ENCODE measurements at regions not wholly inside any gene's neighbourhood (a gene's known extent, or its start where the extent isn't known, plus 50 kb on each side); places are given as distances from the start of the nearest gene placed in this dataset.
"Not testable (repeated sequence)": the region's sequence is repeated elsewhere in the genome, so short reads cannot be mapped to it uniquely, and the experiment has no call there.

DNA sequence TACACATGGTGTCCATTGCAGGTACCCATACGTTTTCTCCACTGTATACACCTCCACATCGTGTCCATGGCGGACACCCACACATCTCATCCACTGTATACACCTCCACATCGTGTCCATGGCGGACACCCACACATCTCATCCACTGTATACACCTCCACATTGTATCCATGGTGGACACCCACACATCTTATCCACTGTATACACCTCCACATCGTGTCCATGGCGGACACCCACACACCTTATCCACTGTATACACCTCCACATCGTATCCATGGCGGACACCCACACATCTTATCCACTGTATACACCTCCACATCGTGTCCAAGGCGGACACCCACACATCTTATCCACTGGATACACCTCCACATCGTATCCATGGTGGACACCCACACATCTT, 50.4 kb upstream of the TTC34 start:
- not testable (repeated sequence) for H3K4me3 ChIP-seq (ENCODE audit: low read depth, low read length); DNase-seq (ENCODE audit: low read depth)

DNA sequence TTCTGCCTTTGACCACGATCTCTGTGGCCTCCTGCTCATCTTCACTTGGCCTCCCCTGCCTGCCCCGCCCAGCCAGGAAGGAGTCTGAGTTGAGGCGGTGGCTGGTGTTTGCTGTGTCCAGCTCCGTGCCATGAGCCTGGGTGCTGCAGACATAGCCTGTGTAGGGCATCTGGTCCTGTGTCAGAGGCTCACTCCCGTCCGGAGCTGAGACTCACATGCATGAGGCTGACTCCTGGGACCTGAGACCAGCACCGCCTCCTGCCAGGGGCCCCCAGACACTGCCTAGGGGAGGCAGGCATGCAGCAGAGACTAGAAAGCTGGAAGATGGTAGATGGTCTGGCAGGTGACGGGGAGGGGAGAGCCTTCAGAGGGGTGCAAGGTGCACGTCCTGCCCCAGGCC, 52.2 kb upstream of the TTC34 start:
- no peak overlapping the region for H3K4me3 ChIP-seq (ENCODE audit: low read depth, low read length)
- TF ChIP-seq MYC (IDR thresholded peaks at IDR 0.05; ENCODE audit: low read depth, low read length) (no peak), POLR2A (IDR thresholded peaks at IDR 0.05; ENCODE audit: extremely low read depth, insufficient read length) (no peak)
- TF ChIP-seq, protein P1, sequence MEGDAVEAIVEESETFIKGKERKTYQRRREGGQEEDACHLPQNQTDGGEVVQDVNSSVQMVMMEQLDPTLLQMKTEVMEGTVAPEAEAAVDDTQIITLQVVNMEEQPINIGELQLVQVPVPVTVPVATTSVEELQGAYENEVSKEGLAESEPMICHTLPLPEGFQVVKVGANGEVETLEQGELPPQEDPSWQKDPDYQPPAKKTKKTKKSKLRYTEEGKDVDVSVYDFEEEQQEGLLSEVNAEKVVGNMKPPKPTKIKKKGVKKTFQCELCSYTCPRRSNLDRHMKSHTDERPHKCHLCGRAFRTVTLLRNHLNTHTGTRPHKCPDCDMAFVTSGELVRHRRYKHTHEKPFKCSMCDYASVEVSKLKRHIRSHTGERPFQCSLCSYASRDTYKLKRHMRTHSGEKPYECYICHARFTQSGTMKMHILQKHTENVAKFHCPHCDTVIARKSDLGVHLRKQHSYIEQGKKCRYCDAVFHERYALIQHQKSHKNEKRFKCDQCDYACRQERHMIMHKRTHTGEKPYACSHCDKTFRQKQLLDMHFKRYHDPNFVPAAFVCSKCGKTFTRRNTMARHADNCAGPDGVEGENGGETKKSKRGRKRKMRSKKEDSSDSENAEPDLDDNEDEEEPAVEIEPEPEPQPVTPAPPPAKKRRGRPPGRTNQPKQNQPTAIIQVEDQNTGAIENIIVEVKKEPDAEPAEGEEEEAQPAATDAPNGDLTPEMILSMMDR (IDR thresholded peaks at IDR 0.05; ENCODE audit: low read depth, low read length) = no peak
- TF ChIP-seq, protein P2, sequence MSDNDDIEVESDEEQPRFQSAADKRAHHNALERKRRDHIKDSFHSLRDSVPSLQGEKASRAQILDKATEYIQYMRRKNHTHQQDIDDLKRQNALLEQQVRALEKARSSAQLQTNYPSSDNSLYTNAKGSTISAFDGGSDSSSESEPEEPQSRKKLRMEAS (IDR thresholded peaks at IDR 0.05; ENCODE audit: low read depth, low read length) = no peak
- no peak for DNase-seq (ENCODE audit: low read depth)

DNA sequence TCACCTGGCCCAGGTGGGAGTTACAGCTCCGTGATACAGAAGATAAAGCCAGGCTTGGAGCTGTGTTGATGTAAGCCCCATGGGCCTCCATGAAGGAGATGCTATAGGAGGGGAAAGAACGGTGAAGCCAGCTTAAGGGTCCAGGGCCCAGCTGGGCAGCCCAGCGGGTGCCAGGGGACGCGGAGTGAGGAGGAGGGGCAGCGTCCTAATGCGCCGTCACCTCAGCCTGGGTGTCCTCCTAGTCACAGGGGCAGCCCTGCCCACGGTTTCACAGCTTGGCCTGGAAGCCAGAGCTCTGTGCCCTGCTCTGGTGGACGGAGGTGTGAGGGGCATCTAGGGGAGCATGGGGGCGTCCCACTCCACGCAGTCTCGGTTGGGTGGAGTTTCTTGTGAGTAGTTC, 52.7 kb upstream of the TTC34 start:
- H3K4me3 ChIP-seq (ENCODE audit: low read depth, low read length) = no peak overlapping the region
- no peak for DNase-seq (ENCODE audit: low read depth)
- TF ChIP-seq MYC (IDR thresholded peaks at IDR 0.05; ENCODE audit: low read depth, low read length) (no peak), POLR2A (IDR thresholded peaks at IDR 0.05; ENCODE audit: extremely low read depth, insufficient read length) (no peak)
- TF ChIP-seq, protein P2 (IDR thresholded peaks at IDR 0.05; ENCODE audit: low read depth, low read length) = no peak
- TF ChIP-seq, protein P1 (IDR thresholded peaks at IDR 0.05; ENCODE audit: low read depth, low read length) = no peak

DNA sequence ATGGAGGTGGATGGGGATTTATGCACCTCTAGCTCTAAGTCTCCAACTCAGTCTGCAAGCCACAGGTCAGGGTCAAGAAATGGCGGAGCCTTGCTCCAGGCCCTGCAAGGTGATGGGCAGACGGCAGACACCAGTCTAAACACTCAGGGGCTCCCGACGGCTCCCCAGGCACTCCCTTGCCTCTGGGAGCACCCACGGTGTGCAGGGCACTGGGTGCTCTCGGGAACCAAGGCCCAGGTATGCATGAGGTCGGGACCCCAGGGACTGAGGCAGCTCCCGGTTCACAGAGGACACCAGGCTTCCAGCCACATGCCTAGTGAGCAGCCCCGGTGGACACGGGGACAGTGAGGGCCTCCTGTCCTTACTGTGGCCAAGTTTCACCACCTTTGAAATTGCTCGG, 53.1 kb upstream of the TTC34 start:
- no peak for DNase-seq (ENCODE audit: low read depth)
- H3K4me3 ChIP-seq (ENCODE audit: low read depth, low read length) = no peak overlapping the region
- TF ChIP-seq MYC (IDR thresholded peaks at IDR 0.05; ENCODE audit: low read depth, low read length) (no peak), POLR2A (IDR thresholded peaks at IDR 0.05; ENCODE audit: extremely low read depth, insufficient read length) (no peak)
- TF ChIP-seq, protein P2 (IDR thresholded peaks at IDR 0.05; ENCODE audit: low read depth, low read length) = no peak
- TF ChIP-seq, protein P1 (IDR thresholded peaks at IDR 0.05; ENCODE audit: low read depth, low read length) = no peak

DNA sequence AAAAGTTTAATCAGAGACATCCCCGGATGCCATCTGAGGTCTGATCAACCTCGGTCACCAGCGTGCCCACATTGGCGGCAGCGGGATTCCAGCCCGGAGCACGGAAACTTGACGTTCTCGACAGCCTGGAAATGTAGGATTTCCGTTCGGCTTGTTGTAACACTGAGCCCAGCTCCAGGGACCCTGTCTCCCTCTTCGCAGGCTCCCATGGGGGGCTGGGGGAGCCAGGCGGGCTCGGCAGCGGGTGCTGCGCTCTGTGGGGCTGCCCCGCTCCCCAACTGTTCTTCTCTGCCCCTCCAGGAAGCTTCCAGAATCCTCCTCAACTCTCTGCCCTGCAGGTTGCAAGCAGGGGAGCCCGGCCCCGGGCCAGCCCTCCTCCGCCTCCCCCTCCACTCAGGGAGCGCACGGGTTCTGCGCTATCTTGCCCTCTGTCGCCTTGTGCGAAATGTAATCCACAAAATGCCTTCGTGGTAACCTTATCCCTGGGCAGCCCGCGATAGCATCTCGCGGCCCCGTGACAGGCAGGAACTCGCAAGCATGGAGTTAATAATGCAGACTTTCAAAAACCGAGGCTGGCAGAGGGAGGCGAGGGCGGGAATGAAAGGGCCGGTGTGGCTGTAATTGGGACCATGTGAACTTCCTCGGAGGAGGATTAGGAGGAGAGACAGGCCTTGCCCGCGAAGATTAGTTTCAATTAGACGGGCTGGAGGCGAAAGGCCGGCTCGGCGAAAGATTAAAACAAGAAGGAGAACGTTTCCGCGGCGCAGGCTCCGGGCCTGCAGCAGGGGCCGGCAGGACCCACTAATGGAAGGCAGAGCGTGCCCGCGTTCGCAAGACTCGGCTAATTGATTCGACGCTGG, 53.9 kb upstream of the TTC34 start:
- TF ChIP-seq, protein P2 (IDR thresholded peaks at IDR 0.05; ENCODE audit: low read depth, low read length) = no peak
- TF ChIP-seq, protein P1 (IDR thresholded peaks at IDR 0.05; ENCODE audit: low read depth, low read length) = no peak
- TF ChIP-seq MYC (IDR thresholded peaks at IDR 0.05; ENCODE audit: low read depth, low read length) (no peak), POLR2A (IDR thresholded peaks at IDR 0.05; ENCODE audit: extremely low read depth, insufficient read length) (no peak)
- no peak overlapping the region for H3K4me3 ChIP-seq (ENCODE audit: low read depth, low read length)
- no peak for DNase-seq (ENCODE audit: low read depth)

DNA sequence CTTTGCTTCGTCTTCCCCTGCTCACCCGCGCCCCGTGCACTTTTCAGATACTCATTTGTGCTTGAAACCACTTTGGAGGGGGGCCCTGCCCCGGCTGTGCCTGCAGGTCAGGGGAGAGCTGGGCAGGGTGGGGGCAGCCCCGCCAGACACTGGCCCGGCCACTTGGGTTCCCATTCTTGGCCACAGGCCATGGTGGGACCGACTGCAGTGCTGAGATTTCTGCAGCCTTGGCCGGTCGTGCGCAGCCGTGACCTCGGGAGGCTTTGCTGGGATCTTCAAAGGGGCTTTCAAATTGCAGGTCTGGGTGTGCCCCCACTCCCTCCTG, 54.5 kb upstream of the TTC34 start:
- no peak for DNase-seq (ENCODE audit: low read depth)
- no peak for TF ChIP-seq MYC (IDR thresholded peaks at IDR 0.05; ENCODE audit: low read depth, low read length)
- no peak for TF ChIP-seq POLR2A (IDR thresholded peaks at IDR 0.05; ENCODE audit: extremely low read depth, insufficient read length)
- TF ChIP-seq, protein P1 (IDR thresholded peaks at IDR 0.05; ENCODE audit: low read depth, low read length) = no peak
- TF ChIP-seq, protein P2 (IDR thresholded peaks at IDR 0.05; ENCODE audit: low read depth, low read length) = no peak
- no peak overlapping the region for H3K4me3 ChIP-seq (ENCODE audit: low read depth, low read length)
